Osteocyte (in vitro differentiated cells): ENCODE measurements at regions not wholly inside any gene's neighbourhood (a gene's known extent, or its start where the extent isn't known, plus 50 kb on each side); places are given as distances from the start of the nearest gene placed in this dataset.

Experiments
- DNase-seq: peaks from one replicate; pipeline ENCODE4 v3.0.0; 2021; ENCODE audit warnings: mixed read lengths; ENCODE audit not compliant: unreplicated experiment; ENCODE audit errors: extremely low spot score
- H3K27ac Mint-ChIP-seq: one replicate; pipeline ENCODE4 v1.8.0; 2021; ENCODE audit warnings: mild to moderate bottlenecking, mixed read lengths; ENCODE audit not compliant: unreplicated experiment
- H3K27me3 Mint-ChIP-seq: one replicate; pipeline ENCODE4 v1.8.0; 2021; ENCODE audit warnings: mixed read lengths; ENCODE audit not compliant: unreplicated experiment
- H3K36me3 Mint-ChIP-seq: one replicate; pipeline ENCODE4 v1.8.0; 2021; ENCODE audit warnings: mixed read lengths; ENCODE audit not compliant: unreplicated experiment
- H3K4me1 Mint-ChIP-seq: one replicate; pipeline ENCODE4 v1.8.0; 2021; ENCODE audit warnings: mixed read lengths; ENCODE audit not compliant: unreplicated experiment
- H3K4me3 Mint-ChIP-seq: one replicate; pipeline ENCODE4 v1.8.0; 2021; ENCODE audit warnings: mild to moderate bottlenecking, moderate library complexity, mixed read lengths; ENCODE audit not compliant: unreplicated experiment
- H3K9me3 Mint-ChIP-seq: one replicate; pipeline ENCODE4 v1.8.0; 2021; ENCODE audit warnings: mixed read lengths; ENCODE audit not compliant: unreplicated experiment
- TF ChIP-seq, protein P1 (sequence below): fragments of 200-600 bp; sonication (generic); IDR thresholded peaks from 2 replicates; pipeline ENCODE4 v1.5.0; 2021; ENCODE audit warnings: antibody characterized with exemption, mild to moderate bottlenecking, moderate library complexity

DNA sequence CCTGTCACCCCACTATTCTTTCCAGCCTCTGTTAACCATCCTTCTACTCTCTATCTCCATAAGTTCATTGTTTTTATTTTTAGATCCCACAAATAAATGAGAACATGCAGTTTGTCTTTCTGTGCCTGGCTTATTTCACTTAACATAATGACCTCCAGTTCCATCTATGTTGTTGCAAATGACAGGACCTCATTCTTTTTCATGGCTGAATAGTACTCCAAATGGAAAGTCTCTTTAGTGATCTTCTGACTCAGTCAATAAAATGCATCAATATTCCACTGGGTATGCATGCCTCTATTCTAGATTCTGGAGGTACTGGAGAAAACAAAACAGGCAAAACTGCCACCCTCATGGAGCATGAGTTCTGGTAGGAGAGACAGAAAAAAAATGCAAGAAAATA lies 459.0 kb downstream of the XYLT1 start:
- Mint-ChIP-seq H3K27me3 (no peaks in the 10 kb centered on the region), H3K36me3 (no peaks in the 10 kb centered on the region), H3K9me3 (peaks cover 27% of the 10 kb centered on the region), H3K27ac (no peak overlapping the region), H3K4me1 (no peaks in the 10 kb centered on the region), H3K4me3 (no peak overlapping the region)
- TF ChIP-seq, protein P1, sequence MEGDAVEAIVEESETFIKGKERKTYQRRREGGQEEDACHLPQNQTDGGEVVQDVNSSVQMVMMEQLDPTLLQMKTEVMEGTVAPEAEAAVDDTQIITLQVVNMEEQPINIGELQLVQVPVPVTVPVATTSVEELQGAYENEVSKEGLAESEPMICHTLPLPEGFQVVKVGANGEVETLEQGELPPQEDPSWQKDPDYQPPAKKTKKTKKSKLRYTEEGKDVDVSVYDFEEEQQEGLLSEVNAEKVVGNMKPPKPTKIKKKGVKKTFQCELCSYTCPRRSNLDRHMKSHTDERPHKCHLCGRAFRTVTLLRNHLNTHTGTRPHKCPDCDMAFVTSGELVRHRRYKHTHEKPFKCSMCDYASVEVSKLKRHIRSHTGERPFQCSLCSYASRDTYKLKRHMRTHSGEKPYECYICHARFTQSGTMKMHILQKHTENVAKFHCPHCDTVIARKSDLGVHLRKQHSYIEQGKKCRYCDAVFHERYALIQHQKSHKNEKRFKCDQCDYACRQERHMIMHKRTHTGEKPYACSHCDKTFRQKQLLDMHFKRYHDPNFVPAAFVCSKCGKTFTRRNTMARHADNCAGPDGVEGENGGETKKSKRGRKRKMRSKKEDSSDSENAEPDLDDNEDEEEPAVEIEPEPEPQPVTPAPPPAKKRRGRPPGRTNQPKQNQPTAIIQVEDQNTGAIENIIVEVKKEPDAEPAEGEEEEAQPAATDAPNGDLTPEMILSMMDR = no peak
- DNase-seq = no peak

DNA sequence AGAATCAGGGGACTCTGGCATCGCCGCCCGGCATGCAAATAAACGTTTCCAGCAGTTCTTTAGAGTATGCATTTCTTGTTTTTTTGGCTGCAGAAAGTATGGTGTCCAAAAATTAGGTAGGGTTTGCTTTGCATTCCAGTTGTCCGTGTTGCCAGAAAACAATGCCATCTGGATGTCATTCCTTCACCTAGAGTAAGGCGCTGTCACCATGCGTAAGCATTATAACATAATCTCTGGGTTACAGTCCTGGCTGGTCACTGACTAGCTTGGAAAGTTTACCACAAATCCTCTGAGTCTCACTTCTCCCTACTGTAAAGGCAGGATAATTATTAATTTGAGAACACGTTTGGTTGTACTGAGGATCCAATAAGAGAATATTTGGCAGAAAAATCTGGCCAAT lies 457.7 kb downstream of the XYLT1 start:
- no peaks in the 10 kb centered on the region for H3K27me3 Mint-ChIP-seq
- H3K4me1 Mint-ChIP-seq = no peaks in the 10 kb centered on the region
- H3K4me3 Mint-ChIP-seq = no peak overlapping the region
- H3K27ac Mint-ChIP-seq = no peak overlapping the region
- TF ChIP-seq, protein P1 = no peak
- DNase-seq = no peak
- H3K9me3 Mint-ChIP-seq = peaks cover 22% of the 10 kb centered on the region
- H3K36me3 Mint-ChIP-seq = no peaks in the 10 kb centered on the region

DNA sequence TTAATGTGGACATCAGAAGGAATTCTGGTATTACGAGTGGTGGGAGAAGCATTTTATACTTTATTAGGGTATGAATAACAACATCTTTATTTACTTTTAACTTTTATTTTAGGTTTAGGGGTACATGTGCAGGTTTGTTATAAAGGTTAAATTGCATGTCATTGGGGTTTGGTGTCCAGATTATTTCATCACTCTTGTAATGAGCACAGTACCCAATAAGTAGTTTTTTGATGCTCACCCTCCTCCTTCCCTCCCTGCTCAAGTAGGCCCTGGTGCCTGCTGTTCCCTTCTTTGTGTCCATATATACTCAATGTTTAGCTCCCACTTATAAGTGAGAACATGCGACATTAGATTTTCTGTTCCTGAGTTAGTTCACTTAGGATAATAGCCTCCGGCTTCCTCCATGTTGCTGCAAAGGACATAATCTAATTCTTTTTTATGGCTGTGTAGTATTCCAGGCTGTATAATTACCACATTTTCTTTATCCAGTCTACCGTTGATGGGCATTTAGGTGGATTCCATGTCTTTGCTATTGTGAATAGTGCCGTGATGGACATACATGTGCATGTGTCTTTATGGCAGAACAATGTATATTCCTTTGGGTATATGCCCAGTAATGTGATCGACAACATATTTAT lies 456.2 kb downstream of the XYLT1 start:
- peaks cover 25% of the 10 kb centered on the region for H3K9me3 Mint-ChIP-seq
- H3K4me3 Mint-ChIP-seq = no peak overlapping the region
- H3K36me3 Mint-ChIP-seq = no peaks in the 10 kb centered on the region
- TF ChIP-seq, protein P1 = no peak
- H3K4me1 Mint-ChIP-seq = no peaks in the 10 kb centered on the region
- H3K27me3 Mint-ChIP-seq = no peaks in the 10 kb centered on the region
- DNase-seq = no peak
- no peak overlapping the region for H3K27ac Mint-ChIP-seq

DNA sequence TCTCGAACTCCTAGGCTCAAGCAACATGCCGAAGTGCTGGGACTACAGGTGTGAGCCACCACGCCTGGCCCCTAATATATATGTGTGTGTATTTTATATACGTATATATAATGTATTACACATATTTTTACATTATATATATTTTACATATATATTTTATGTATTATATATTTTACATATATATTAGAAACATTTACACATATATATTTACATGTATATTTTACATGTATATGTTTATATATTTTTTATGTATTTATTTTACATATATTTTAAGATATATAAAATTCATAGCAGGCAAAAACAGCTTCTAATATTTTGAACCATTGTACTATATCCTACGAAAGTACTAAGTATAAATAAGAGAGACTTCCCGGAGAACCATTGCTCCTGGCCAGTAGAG lies 455.1 kb downstream of the XYLT1 start:
- peaks cover 25% of the 10 kb centered on the region for H3K9me3 Mint-ChIP-seq
- no peak for DNase-seq
- no peaks in the 10 kb centered on the region for H3K36me3 Mint-ChIP-seq
- no peak overlapping the region for H3K27ac Mint-ChIP-seq
- no peaks in the 10 kb centered on the region for H3K27me3 Mint-ChIP-seq
- TF ChIP-seq, protein P1 = no peak
- H3K4me3 Mint-ChIP-seq = no peak overlapping the region
- H3K4me1 Mint-ChIP-seq = no peaks in the 10 kb centered on the region

DNA sequence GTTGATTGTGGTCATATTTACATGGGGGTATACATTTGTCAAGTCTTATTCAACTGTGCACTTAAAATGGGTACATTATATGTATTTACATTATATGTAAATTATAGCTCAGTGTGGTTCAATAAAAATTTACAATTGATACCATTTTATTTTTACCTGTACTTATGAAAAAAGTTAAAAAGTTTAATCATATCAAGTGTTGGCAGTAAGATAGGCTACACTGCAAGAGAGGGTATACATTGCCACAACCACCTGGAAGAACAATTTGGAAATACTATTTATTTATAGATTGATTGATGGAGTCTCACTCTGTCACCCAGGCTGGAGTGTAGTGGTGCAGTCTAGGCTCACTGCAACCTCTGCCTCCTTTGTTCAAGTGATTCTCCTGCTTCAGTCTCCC lies 453.3 kb downstream of the XYLT1 start:
- H3K9me3 Mint-ChIP-seq = peaks cover 16% of the 10 kb centered on the region
- no peaks in the 10 kb centered on the region for H3K36me3 Mint-ChIP-seq
- no peaks in the 10 kb centered on the region for H3K4me1 Mint-ChIP-seq

More for the DNA sequence above, 453.3 kb downstream of the XYLT1 start:
- DNase-seq = no peak
- Mint-ChIP-seq H3K4me3 (no peak overlapping the region), H3K27me3 (no peaks in the 10 kb centered on the region), H3K27ac (no peak overlapping the region)
- TF ChIP-seq, protein P1 = no peak
